Kidney (tissue), 13 donors: ENCODE measurements at regions not wholly inside any gene's neighbourhood (a gene's known extent, or its start where the extent isn't known, plus 50 kb on each side); places are given as distances from the start of the nearest gene placed in this dataset.

Source experiments
- DNase-seq, 5 donors: peaks; one replicate each; pipeline ENCODE4 v3.0.0-alpha.2; 2013 to 2020
- FAIRE-seq: peaks from 2 replicates; lab custom pipeline; 2012; peaks lifted over from hg19 to GRCh38; lab: Jason Lieb, UNC
- H3K27ac ChIP-seq, 2 donors: one replicate each; pipeline ENCODE4 v1.7.0; 2013; ENCODE audit warnings: low read depth in 2 of 2, low read length in 2 of 2, inconsistent platforms in 1 of 2
- H3K27me3 ChIP-seq: one replicate; pipeline ENCODE4 v1.7.1; 2013; ENCODE audit warnings: low read length, inconsistent platforms; ENCODE audit not compliant: control insufficient read depth, insufficient read depth
- H3K36me3 ChIP-seq, 3 donors: one replicate each; pipeline versions ENCODE4 v1.7.0 to v1.7.1; 2013; ENCODE audit warnings: low read length in 3 of 3, control low read depth in 1 of 3, inconsistent platforms in 1 of 3; ENCODE audit not compliant: insufficient read depth in 3 of 3, control insufficient read depth in 2 of 3
- H3K4me1 ChIP-seq, 3 donors: one replicate each; pipeline versions ENCODE4 v1.7.0 to v1.7.1; 2013; ENCODE audit warnings: low read length in 3 of 3, inconsistent platforms in 1 of 3, low read depth in 1 of 3; ENCODE audit not compliant: control insufficient read depth in 2 of 3, insufficient read depth in 2 of 3
- H3K4me3 ChIP-seq, 3 donors: one replicate each; pipeline versions ENCODE4 v1.7.0 to v1.8.1; 2013; ENCODE audit warnings: low read length in 3 of 3, control low read depth in 1 of 3, inconsistent platforms in 1 of 3
- H3K9ac ChIP-seq, 3 donors: one replicate each; pipeline versions ENCODE4 v1.7.0 to v1.7.1; 2013; ENCODE audit warnings: low read length in 3 of 3, control low read depth in 1 of 3, inconsistent platforms in 1 of 3
- H3K9me3 ChIP-seq, 3 donors: one replicate each; pipeline versions ENCODE4 v1.7.0 to v1.7.1; 2013; ENCODE audit warnings: low read length in 3 of 3, control low read depth in 1 of 3, inconsistent platforms in 1 of 3; ENCODE audit not compliant: control insufficient read depth in 2 of 3, insufficient read depth in 1 of 3
- CTCF ChIP-seq: IDR thresholded peaks from 3 replicates; pipeline ENCODE4 v1.5.1; 2012; ENCODE audit warnings: mild to moderate bottlenecking, moderate library complexity, borderline replicate concordance; ENCODE audit not compliant: insufficient read depth; ENCODE audit errors: extremely low read depth
- intact Hi-C: fragments of 100-400 bp; cut with DNase I; formaldehyde crosslinking; loops from one replicate; pipeline ENCODE4 v1.11.1; 2022
- donor health status: control.
- donor health status: control.
- donor health status: control.
- donor health status: control.
- donor health status: control.
- donor health status: DM: yes; HTN: yes; CAD: no.
- donor health status: Normal renal cell carcinoma (clear cell type).

- DNase-seq (peak in 1 of 5 donors; percentile 49), FAIRE-seq (no peak)
- intact Hi-C loops = no loop called here
- Histone ChIP-seq H3K36me3 (no peaks in the 10 kb centered on the region), H3K27ac (no peak overlapping the region), H3K27me3 (peaks cover 7% of the 10 kb centered on the region), H3K4me3 (no peak overlapping the region), H3K4me1 (no peaks in the 10 kb centered on the region), H3K9ac (no peak overlapping the region), H3K9me3 (no peaks in the 10 kb centered on the region)
- no peak for TF ChIP-seq CTCF
Observed at GRCh38 chr20:63067721-63068560, 61.2 kb upstream of the BHLHE23 start.

GRCh38 chr20:63067266-63067635 is 60.5 kb upstream of the BHLHE23 start:
- H3K4me3 ChIP-seq = no peak overlapping the region
- FAIRE-seq (no peak), DNase-seq (peak in 1 of 5 donors; percentile 52)
- no peaks in the 10 kb centered on the region for H3K9me3 ChIP-seq
- no peak overlapping the region for H3K9ac ChIP-seq
- H3K27me3 ChIP-seq = peaks cover 7% of the 10 kb centered on the region
- no peak for TF ChIP-seq CTCF
- no peak overlapping the region for H3K27ac ChIP-seq
- no peaks in the 10 kb centered on the region for H3K36me3 ChIP-seq
- intact Hi-C loops = no loop called here
- H3K4me1 ChIP-seq = no peaks in the 10 kb centered on the region

- TF ChIP-seq CTCF = no peak
- Histone ChIP-seq H3K36me3 (no peaks in the 10 kb centered on the region), H3K9me3 (no peaks in the 10 kb centered on the region), H3K9ac (no peak overlapping the region), H3K4me1 (no peaks in the 10 kb centered on the region), H3K4me3 (no peak overlapping the region), H3K27ac (no peak overlapping the region), H3K27me3 (peaks cover 7% of the 10 kb centered on the region)
- intact Hi-C loops = no loop called here
- DNase-seq (peak in 1 of 5 donors; percentile 55), FAIRE-seq (no peak)
Observed at GRCh38 chr20:63066506-63067265, 59.9 kb upstream of the BHLHE23 start.
